Neutrophil (primary cell): ENCODE measurements at regions not wholly inside any gene's neighbourhood (a gene's known extent, or its start where the extent isn't known, plus 50 kb on each side); places are given as distances from the start of the nearest gene placed in this dataset.

ENCODE experiments used
- H3K27ac ChIP-seq: fragments of 200-600 bp; sonication (generic); 2 replicates; pipeline ENCODE4 v1.5.1; 2016; ENCODE audit warnings: mild to moderate bottlenecking, moderate library complexity
- H3K27me3 ChIP-seq: fragments of 200-600 bp; sonication (generic); 2 replicates; pipeline ENCODE4 v1.6.0; 2016; ENCODE audit warnings: mild to moderate bottlenecking
- H3K36me3 ChIP-seq: fragments of 200-600 bp; sonication (generic); 2 replicates; pipeline ENCODE4 v1.5.1; 2017
- H3K4me1 ChIP-seq, 2 experiments: fragments of 200-600 bp in 1 of 2; sonication (generic) in 1 of 2; 1 replicate in 1 of 2; 2 replicates in 1 of 2; pipeline versions ENCODE4 v1.5.1 to v1.6.1; 2013 to 2016; ENCODE audit warnings: low read depth in 1 of 2, low read length in 1 of 2, mild to moderate bottlenecking in 1 of 2, moderate library complexity in 1 of 2; ENCODE audit not compliant: control insufficient read depth in 1 of 2, insufficient read depth in 1 of 2
- H3K4me3 ChIP-seq, 2 experiments: fragments of 200-600 bp in 1 of 2; sonication (generic) in 1 of 2; 1 replicate in 1 of 2; 2 replicates in 1 of 2; pipeline ENCODE4 v1.5.1; 2013 to 2016; ENCODE audit warnings: low read depth in 1 of 2, low read length in 1 of 2, mild to moderate bottlenecking in 1 of 2, moderate library complexity in 1 of 2
- H3K9me3 ChIP-seq: fragments of 200-600 bp; sonication (generic); 2 replicates; pipeline ENCODE4 v1.5.1; 2016
- CTCF ChIP-seq: fragments of 200-600 bp; sonication (generic); IDR thresholded peaks from 2 replicates; pipeline ENCODE4 v1.5.1; 2016; ENCODE audit warnings: antibody characterized with exemption

DNA sequence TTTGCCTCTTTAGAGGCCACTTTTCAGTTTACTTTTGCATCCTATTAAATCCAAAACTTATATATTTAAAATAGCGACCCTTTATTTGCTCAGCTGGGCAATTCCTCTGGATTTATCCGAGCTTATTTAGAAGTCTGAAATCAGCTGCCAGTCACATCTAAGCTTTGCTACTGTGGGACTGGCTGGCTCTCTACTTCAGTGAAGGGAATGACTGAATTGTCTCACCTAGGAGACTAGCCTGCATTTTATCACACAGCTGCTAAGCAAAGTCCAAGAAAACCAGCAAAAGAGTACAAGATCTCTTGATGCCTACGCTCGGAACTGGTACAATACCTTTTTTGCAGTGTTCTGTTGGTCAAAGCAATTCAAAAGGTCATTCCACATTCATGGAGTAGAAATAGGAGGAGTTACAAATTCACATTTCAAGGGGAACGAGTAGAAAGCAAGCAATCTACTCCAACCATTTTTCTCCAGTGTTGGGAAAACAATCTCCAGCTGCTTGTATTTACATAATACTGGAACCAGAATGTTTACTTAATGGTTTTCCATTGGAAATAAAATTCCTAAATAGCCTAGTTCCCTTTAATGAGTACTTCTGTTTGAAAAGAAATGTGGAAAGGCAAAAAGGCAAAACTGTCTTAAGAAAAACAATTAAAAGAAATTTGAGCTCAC is 160.2 kb downstream of the MAGEB5 start:
- Histone ChIP-seq H3K27me3 (no peaks in the 10 kb centered on the region), H3K36me3 (no peaks in the 10 kb centered on the region), H3K27ac (no peak overlapping the region), H3K4me1 (no peaks in the 10 kb centered on the region), H3K9me3 (no peaks in the 10 kb centered on the region), H3K4me3 (no peak overlapping the region)
- no peak for TF ChIP-seq CTCF

- H3K27ac ChIP-seq, result no peak overlapping the region
- no peak overlapping the region for H3K4me3 ChIP-seq
- H3K36me3 ChIP-seq, result no peaks in the 10 kb centered on the region
- H3K4me1 ChIP-seq, result no peaks in the 10 kb centered on the region
- H3K9me3 ChIP-seq, result no peaks in the 10 kb centered on the region
- TF ChIP-seq CTCF, result no peak
- H3K27me3 ChIP-seq, result no peaks in the 10 kb centered on the region
Measured at GRCh38 chrX:26375346-26375745, 159.4 kb downstream of the MAGEB5 start.

DNA sequence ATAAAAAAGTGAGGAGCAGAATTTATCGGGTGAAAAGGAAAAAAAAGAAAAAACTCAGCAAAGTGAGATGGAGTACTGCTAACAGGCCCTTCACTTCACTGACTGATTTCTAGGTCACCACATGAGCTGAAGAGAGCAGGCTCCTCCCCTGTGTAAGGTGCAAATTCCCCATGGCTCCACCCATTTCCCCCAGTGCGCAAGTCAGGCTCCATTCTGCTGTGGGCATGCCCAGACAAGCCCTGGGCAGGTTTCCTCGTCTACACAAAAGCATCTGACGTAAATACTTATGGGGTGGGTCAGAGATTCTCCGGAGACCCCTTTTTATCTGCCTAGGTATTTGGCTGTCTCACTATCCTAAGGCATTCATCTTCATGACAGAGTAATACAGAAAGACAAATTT is 157.9 kb downstream of the MAGEB5 start:
- Histone ChIP-seq H3K27ac (no peak overlapping the region), H3K27me3 (no peaks in the 10 kb centered on the region), H3K36me3 (no peaks in the 10 kb centered on the region), H3K4me3 (no peak overlapping the region), H3K4me1 (no peaks in the 10 kb centered on the region), H3K9me3 (no peaks in the 10 kb centered on the region)
- TF ChIP-seq CTCF, result no peak

GRCh38 chrX:26352891-26353430 is 137.0 kb downstream of the MAGEB5 start:
- Histone ChIP-seq H3K9me3 (no peaks in the 10 kb centered on the region), H3K27me3 (no peaks in the 10 kb centered on the region), H3K4me1 (no peaks in the 10 kb centered on the region), H3K36me3 (no peaks in the 10 kb centered on the region), H3K4me3 (no peak overlapping the region), H3K27ac (no peak overlapping the region)
- TF ChIP-seq CTCF, result no peak

GRCh38 chrX:26347171-26347570 is 131.2 kb downstream of the MAGEB5 start:
- H3K4me3 ChIP-seq, result no peak overlapping the region
- H3K36me3 ChIP-seq, result no peaks in the 10 kb centered on the region
- TF ChIP-seq CTCF, result no peak
- H3K27ac ChIP-seq, result no peak overlapping the region
- no peaks in the 10 kb centered on the region for H3K27me3 ChIP-seq
- H3K9me3 ChIP-seq, result no peaks in the 10 kb centered on the region
- no peaks in the 10 kb centered on the region for H3K4me1 ChIP-seq
